NT2/D1 (cell line): ENCODE measurements at regions not wholly inside any gene's neighbourhood (a gene's known extent, or its start where the extent isn't known, plus 50 kb on each side); places are given as distances from the start of the nearest gene placed in this dataset.

ENCODE experiments used
- DNase-seq: peaks from one replicate; pipeline ENCODE4 v3.0.0-alpha.2; 2011; ENCODE audit warnings: low read depth, low spot score
- H3K27me3 ChIP-seq: 2 replicates; pipeline ENCODE4 v1.6.0; 2011; ENCODE audit warnings: mild to moderate bottlenecking; ENCODE audit not compliant: insufficient read length, insufficient read depth
- H3K36me3 ChIP-seq: 2 replicates; pipeline ENCODE4 v1.6.1; 2011; ENCODE audit warnings: mild to moderate bottlenecking, low read length, mixed read lengths; ENCODE audit not compliant: insufficient read depth, insufficient read length
- H3K4me1 ChIP-seq: 2 replicates; pipeline ENCODE4 v1.5.1; 2011; ENCODE audit not compliant: insufficient read depth, insufficient read length
- H3K4me3 ChIP-seq: 2 replicates; pipeline ENCODE4 v1.5.1; 2011; ENCODE audit warnings: low read depth; ENCODE audit not compliant: insufficient read length
- H3K9ac ChIP-seq: 2 replicates; pipeline ENCODE4 v1.6.0; 2011; ENCODE audit warnings: low read depth; ENCODE audit not compliant: insufficient read length
- H3K9me3 ChIP-seq: 2 replicates; pipeline ENCODE4 v1.5.1; 2011; ENCODE audit warnings: mild to moderate bottlenecking, low read length; ENCODE audit not compliant: insufficient read depth
- SUZ12 ChIP-seq: IDR thresholded peaks from 2 replicates; pipeline ENCODE4 v1.6.1; 2011; ENCODE audit not compliant: insufficient read length, insufficient read depth; ENCODE audit errors: extremely low read depth
- YY1 ChIP-seq: IDR thresholded peaks from 2 replicates; pipeline ENCODE4 v1.6.1; 2011; ENCODE audit not compliant: insufficient read length, insufficient read depth
- ZNF274 ChIP-seq: IDR thresholded peaks from 2 replicates; pipeline ENCODE4 v1.6.1; 2011; ENCODE audit warnings: mild to moderate bottlenecking, low read depth, low read length

- H3K4me1 ChIP-seq = no peaks in the 10 kb centered on the region
- H3K4me3 ChIP-seq = no peak overlapping the region
- TF ChIP-seq SUZ12 (no peak), YY1 (no peak), ZNF274 (no peak)
These were observed 144.2 kb upstream of the EPB41L4A start for GRCh38 chr5:112563169-112563826.

GRCh38 chr5:112566251-112566650 is 147.2 kb upstream of the EPB41L4A start:
- Histone ChIP-seq H3K36me3 (no peaks in the 10 kb centered on the region), H3K9ac (no peak overlapping the region), H3K4me3 (no peak overlapping the region), H3K9me3 (peaks cover 32% of the 10 kb centered on the region), H3K27me3 (no peaks in the 10 kb centered on the region), H3K4me1 (no peaks in the 10 kb centered on the region)
- TF ChIP-seq SUZ12 = no peak
- no peak for TF ChIP-seq YY1
- no peak for TF ChIP-seq ZNF274
- DNase-seq = no peak

More at GRCh38 chr5:112563169-112563826, 144.2 kb upstream of the EPB41L4A start:
- no peak for DNase-seq
- no peak overlapping the region for H3K9ac ChIP-seq
- no peaks in the 10 kb centered on the region for H3K27me3 ChIP-seq
- H3K36me3 ChIP-seq = no peaks in the 10 kb centered on the region
- peaks cover 32% of the 10 kb centered on the region for H3K9me3 ChIP-seq

- Histone ChIP-seq H3K27me3 (no peaks in the 10 kb centered on the region), H3K4me3 (no peak overlapping the region), H3K9ac (no peak overlapping the region), H3K36me3 (no peaks in the 10 kb centered on the region), H3K9me3 (0 out of 2 replicates have a peak, but pooled peaks cover 9% of the 10 kb centered on the region), H3K4me1 (no peaks in the 10 kb centered on the region)
- DNase-seq = no peak
- no peak for TF ChIP-seq YY1
- TF ChIP-seq ZNF274 = no peak
- no peak for TF ChIP-seq SUZ12
These were observed 150.5 kb upstream of the EPB41L4A start for GRCh38 chr5:112569596-112569995.

- no peak for DNase-seq
- no peaks in the 10 kb centered on the region for H3K27me3 ChIP-seq
- no peak overlapping the region for H3K4me3 ChIP-seq
- H3K9ac ChIP-seq = no peak overlapping the region
- H3K36me3 ChIP-seq = no peaks in the 10 kb centered on the region
- H3K9me3 ChIP-seq = no peaks in the 10 kb centered on the region
- TF ChIP-seq ZNF274 = no peak
- no peak for TF ChIP-seq SUZ12
- TF ChIP-seq YY1 = no peak
- H3K4me1 ChIP-seq = no peaks in the 10 kb centered on the region
These were observed 151.8 kb upstream of the EPB41L4A start for GRCh38 chr5:112570708-112571444.

- Histone ChIP-seq H3K27me3 (no peaks in the 10 kb centered on the region), H3K9ac (no peak overlapping the region), H3K9me3 (no peaks in the 10 kb centered on the region), H3K4me1 (no peaks in the 10 kb centered on the region), H3K4me3 (no peak overlapping the region), H3K36me3 (no peaks in the 10 kb centered on the region)
- TF ChIP-seq YY1 = no peak
- no peak for TF ChIP-seq ZNF274
- TF ChIP-seq SUZ12 = no peak
- no peak for DNase-seq
These were observed 154.4 kb upstream of the EPB41L4A start for GRCh38 chr5:112573441-112573840.

GRCh38 chr5:112574536-112574935 is 155.5 kb upstream of the EPB41L4A start:
- Histone ChIP-seq H3K9me3 (no peaks in the 10 kb centered on the region), H3K9ac (no peak overlapping the region), H3K4me3 (no peak overlapping the region), H3K27me3 (no peaks in the 10 kb centered on the region), H3K36me3 (no peaks in the 10 kb centered on the region), H3K4me1 (no peaks in the 10 kb centered on the region)
- TF ChIP-seq YY1 = no peak
- TF ChIP-seq SUZ12 = no peak
- no peak for TF ChIP-seq ZNF274
- DNase-seq = no peak

- no peak for DNase-seq
- no peaks in the 10 kb centered on the region for H3K36me3 ChIP-seq
- no peak overlapping the region for H3K9ac ChIP-seq
- TF ChIP-seq YY1 = no peak
- no peak for TF ChIP-seq ZNF274
- no peak for TF ChIP-seq SUZ12
- no peaks in the 10 kb centered on the region for H3K27me3 ChIP-seq
- H3K9me3 ChIP-seq = no peaks in the 10 kb centered on the region
- H3K4me3 ChIP-seq = no peak overlapping the region
- no peaks in the 10 kb centered on the region for H3K4me1 ChIP-seq
These were observed 157.3 kb upstream of the EPB41L4A start for GRCh38 chr5:112576298-112576925.
